ENCODE measurements at regions not wholly inside any gene's neighbourhood (a gene's known extent, or its start where the extent isn't known, plus 50 kb on each side); places are given as distances from the start of the nearest gene placed in this dataset.

- peaks cover 11% of the 10 kb centered on the region for H3K27me3 Mint-ChIP-seq (ENCODE audit: low read depth)
- Histone ChIP-seq H3K79me1 (ENCODE audit: insufficient read depth, low read depth, low read length, poor library complexity, severe bottlenecking) (no peaks in the 10 kb centered on the region), H3K23ac (ENCODE audit: insufficient read length, low read depth, low read length) (no peak overlapping the region), H3K9me3 (ENCODE audit: control insufficient read depth, low read depth, low read length) (no peaks in the 10 kb centered on the region), H3K56ac (ENCODE audit: insufficient read length, low read depth, low read length) (no peak overlapping the region), H2BK15ac (ENCODE audit: low read depth, low read length) (no peak overlapping the region), H3K27ac (ENCODE audit: insufficient read length, low read depth, low read length) (no peak overlapping the region), H3K27me3 (ENCODE audit: insufficient read depth, low read length) (no peaks in the 10 kb centered on the region), H4K8ac (replicated peaks; ENCODE audit: insufficient read length, low read depth, low read length) (no peak overlapping the region), H3T11ph (ENCODE audit: low read length) (no peak overlapping the region), H2AK5ac (ENCODE audit: insufficient read length, low read length) (no peak overlapping the region), H2BK5ac (ENCODE audit: insufficient read length, low read length) (no peak overlapping the region), H4K20me1 (ENCODE audit: control insufficient read depth, insufficient read depth, insufficient read length) (no peaks in the 10 kb centered on the region), H4K5ac (ENCODE audit: insufficient read length, low read depth, low read length) (no peak overlapping the region), H3K14ac (ENCODE audit: insufficient read depth, low read length) (no peak overlapping the region), H2BK20ac (ENCODE audit: low read depth, low read length, poor library complexity, severe bottlenecking) (no peak overlapping the region), H2AFZ (ENCODE audit: low read length) (no peak overlapping the region), H3K79me2 (ENCODE audit: insufficient read depth, low read length) (no peaks in the 10 kb centered on the region), H2BK12ac (ENCODE audit: insufficient read length, low read depth, low read length) (no peak overlapping the region), H3K4me2 (ENCODE audit: insufficient read depth, insufficient read length, low read length) (no peak overlapping the region), H3K4me1 (ENCODE audit: insufficient read depth, low read length) (no peaks in the 10 kb centered on the region), H2BK120ac (ENCODE audit: low read depth, low read length, poor library complexity, severe bottlenecking) (no peak overlapping the region), H3K18ac (ENCODE audit: insufficient read length, low read depth, low read length) (no peak overlapping the region), H3K23me2 (ENCODE audit: insufficient read length, low read depth, low read length, poor library complexity, severe bottlenecking) (no peaks in the 10 kb centered on the region), H3K4ac (ENCODE audit: low read depth, low read length) (no peak overlapping the region), H3K9ac (ENCODE audit: extremely low read depth, insufficient read length, low read length) (no peak overlapping the region), H4K91ac (ENCODE audit: insufficient read length, low read depth, low read length) (no peak overlapping the region)
- no CpG with 5 or more reads among the region's 2 CpGs for WGBS (ENCODE audit: extremely low coverage, insufficient read length, low lambda C conversion rate)
- no peaks in the 10 kb centered on the region; a peak in 1 of 7 replicates for H3K36me3 Mint-ChIP-seq (ENCODE audit: insufficient read depth in 1 of 3, low read depth in 3 of 3)
- no peak for TF ChIP-seq CTCF (conservative IDR thresholded peaks at IDR 0.05)
- H3K4me3 Mint-ChIP-seq, result no peak overlapping the region
- no peaks in the 10 kb centered on the region for H3K9me3 Mint-ChIP-seq
- H3K27ac Mint-ChIP-seq, result no peak overlapping the region
- peaks cover 4% of the 10 kb centered on the region in 2 experiments; a peak in 3 of 4 replicates for H3K4me1 Mint-ChIP-seq
- no peak for DNase-seq
These were observed 102.9 kb upstream of the ALK start for GRCh38 chr2:30024281-30024680.
